ENCODE measurements at regions not wholly inside any gene's neighbourhood (a gene's known extent, or its start where the extent isn't known, plus 50 kb on each side); places are given as distances from the start of the nearest gene placed in this dataset.

DNA sequence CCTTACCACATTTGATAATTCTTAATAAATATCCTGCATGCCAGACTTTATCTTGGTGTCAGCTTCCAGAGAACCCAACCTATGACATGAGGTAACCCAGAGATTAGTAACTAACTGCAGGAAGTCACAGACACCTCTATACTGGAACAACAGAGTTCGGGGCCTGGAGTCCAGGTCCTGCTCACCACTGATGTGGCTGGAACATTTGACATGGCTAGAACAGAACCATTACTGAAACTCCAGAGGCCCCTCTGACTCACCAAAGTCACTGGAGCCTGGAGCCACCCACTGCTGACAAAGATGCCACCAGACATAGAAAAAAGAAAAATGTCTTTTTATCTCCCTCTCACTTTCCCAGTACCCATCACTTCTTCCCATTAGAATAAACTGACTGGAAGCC is 403.7 kb downstream of the MID1IP1 start:
- Histone ChIP-seq H3K4me1 (ENCODE audit: control insufficient read depth in 4 of 4, insufficient read depth in 4 of 4, low read length in 3 of 4) (no peaks in the 10 kb centered on the region), H3K9ac (ENCODE audit: low read depth in 1 of 2, low read length in 2 of 2) (no peak overlapping the region), H3K9me3 (ENCODE audit: control insufficient read depth in 4 of 4, low read length in 3 of 4) (peaks cover 0 to 2% (median 0%) of the 10 kb centered on the region in 4 donors), H3K4me3 (ENCODE audit: low read depth in 1 of 3, low read length in 3 of 3) (no peak overlapping the region), H3K36me3 (ENCODE audit: control insufficient read depth in 4 of 4, insufficient read depth in 3 of 4, low read depth in 1 of 4, low read length in 3 of 4) (no peaks in the 10 kb centered on the region), H3K27ac (ENCODE audit: low read depth in 1 of 2, low read length in 2 of 2) (no peak overlapping the region), H3K27me3 (ENCODE audit: control insufficient read depth in 4 of 4, insufficient read depth in 4 of 4, low read length in 3 of 4) (no peaks in the 10 kb centered on the region)
- WGBS, result 85% methylated on average over 1 of the region's 1 CpG
- TF ChIP-seq JUND (IDR thresholded peaks at IDR 0.05) (no peak), RAD21 (IDR thresholded peaks at IDR 0.05) (no peak), GABPA (IDR thresholded peaks at IDR 0.05 in 1 of 2, conservative IDR thresholded peaks at IDR 0.05 in 1 of 2) (no peak), HNF4A (conservative IDR thresholded peaks at IDR 0.05) (no peak)
- no peak for DNase-seq (ENCODE audit: low spot score)

DNA sequence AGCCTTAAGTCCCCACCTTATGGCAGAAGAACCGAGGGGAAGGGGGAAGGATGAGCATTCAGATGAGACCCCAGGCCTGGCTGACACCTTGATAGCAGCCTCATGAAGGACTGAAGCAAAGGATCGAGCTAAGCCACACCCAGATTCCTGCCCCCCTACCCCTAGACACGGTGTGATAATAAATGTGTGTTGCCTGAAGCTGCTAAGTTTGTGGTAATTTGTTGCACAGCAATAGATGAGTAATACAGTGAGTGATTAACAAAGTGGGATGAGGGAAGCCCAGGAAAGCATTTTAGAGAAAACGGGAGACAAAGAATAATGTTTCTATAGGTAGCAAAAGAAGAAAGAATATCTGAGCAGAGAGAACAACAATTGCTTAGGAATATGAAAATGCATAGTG is 404.2 kb downstream of the MID1IP1 start:
- no peaks in the 10 kb centered on the region for H3K27me3 ChIP-seq (ENCODE audit: control insufficient read depth in 4 of 4, insufficient read depth in 4 of 4, low read length in 3 of 4)
- peaks cover 0 to 2% (median 0%) of the 10 kb centered on the region in 4 donors for H3K9me3 ChIP-seq (ENCODE audit: control insufficient read depth in 4 of 4, low read length in 3 of 4)
- no peak for DNase-seq (ENCODE audit: low spot score)
- no peak for TF ChIP-seq NR2F2 (IDR thresholded peaks at IDR 0.05)
- TF ChIP-seq TAF1 (conservative IDR thresholded peaks at IDR 0.05), result no peak
- no peak for TF ChIP-seq JUND (IDR thresholded peaks at IDR 0.05)
- TF ChIP-seq FOXA1 (IDR thresholded peaks at IDR 0.05), result no peak
- TF ChIP-seq, protein P1, sequence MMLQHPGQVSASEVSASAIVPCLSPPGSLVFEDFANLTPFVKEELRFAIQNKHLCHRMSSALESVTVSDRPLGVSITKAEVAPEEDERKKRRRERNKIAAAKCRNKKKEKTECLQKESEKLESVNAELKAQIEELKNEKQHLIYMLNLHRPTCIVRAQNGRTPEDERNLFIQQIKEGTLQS (IDR thresholded peaks at IDR 0.05), result no peak
- no peak for TF ChIP-seq RAD21 (IDR thresholded peaks at IDR 0.05)
- TF ChIP-seq, protein P2, sequence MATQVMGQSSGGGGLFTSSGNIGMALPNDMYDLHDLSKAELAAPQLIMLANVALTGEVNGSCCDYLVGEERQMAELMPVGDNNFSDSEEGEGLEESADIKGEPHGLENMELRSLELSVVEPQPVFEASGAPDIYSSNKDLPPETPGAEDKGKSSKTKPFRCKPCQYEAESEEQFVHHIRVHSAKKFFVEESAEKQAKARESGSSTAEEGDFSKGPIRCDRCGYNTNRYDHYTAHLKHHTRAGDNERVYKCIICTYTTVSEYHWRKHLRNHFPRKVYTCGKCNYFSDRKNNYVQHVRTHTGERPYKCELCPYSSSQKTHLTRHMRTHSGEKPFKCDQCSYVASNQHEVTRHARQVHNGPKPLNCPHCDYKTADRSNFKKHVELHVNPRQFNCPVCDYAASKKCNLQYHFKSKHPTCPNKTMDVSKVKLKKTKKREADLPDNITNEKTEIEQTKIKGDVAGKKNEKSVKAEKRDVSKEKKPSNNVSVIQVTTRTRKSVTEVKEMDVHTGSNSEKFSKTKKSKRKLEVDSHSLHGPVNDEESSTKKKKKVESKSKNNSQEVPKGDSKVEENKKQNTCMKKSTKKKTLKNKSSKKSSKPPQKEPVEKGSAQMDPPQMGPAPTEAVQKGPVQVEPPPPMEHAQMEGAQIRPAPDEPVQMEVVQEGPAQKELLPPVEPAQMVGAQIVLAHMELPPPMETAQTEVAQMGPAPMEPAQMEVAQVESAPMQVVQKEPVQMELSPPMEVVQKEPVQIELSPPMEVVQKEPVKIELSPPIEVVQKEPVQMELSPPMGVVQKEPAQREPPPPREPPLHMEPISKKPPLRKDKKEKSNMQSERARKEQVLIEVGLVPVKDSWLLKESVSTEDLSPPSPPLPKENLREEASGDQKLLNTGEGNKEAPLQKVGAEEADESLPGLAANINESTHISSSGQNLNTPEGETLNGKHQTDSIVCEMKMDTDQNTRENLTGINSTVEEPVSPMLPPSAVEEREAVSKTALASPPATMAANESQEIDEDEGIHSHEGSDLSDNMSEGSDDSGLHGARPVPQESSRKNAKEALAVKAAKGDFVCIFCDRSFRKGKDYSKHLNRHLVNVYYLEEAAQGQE (IDR thresholded peaks at IDR 0.05), result no peak
- TF ChIP-seq, protein P3, sequence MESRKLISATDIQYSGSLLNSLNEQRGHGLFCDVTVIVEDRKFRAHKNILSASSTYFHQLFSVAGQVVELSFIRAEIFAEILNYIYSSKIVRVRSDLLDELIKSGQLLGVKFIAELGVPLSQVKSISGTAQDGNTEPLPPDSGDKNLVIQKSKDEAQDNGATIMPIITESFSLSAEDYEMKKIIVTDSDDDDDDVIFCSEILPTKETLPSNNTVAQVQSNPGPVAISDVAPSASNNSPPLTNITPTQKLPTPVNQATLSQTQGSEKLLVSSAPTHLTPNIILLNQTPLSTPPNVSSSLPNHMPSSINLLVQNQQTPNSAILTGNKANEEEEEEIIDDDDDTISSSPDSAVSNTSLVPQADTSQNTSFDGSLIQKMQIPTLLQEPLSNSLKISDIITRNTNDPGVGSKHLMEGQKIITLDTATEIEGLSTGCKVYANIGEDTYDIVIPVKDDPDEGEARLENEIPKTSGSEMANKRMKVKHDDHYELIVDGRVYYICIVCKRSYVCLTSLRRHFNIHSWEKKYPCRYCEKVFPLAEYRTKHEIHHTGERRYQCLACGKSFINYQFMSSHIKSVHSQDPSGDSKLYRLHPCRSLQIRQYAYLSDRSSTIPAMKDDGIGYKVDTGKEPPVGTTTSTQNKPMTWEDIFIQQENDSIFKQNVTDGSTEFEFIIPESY (IDR thresholded peaks at IDR 0.05), result no peak
- no peak for TF ChIP-seq SP1 (IDR thresholded peaks at IDR 0.05)
- TF ChIP-seq YY1 (IDR thresholded peaks at IDR 0.05), result no peak
- TF ChIP-seq FOXA2 (IDR thresholded peaks at IDR 0.05), result no peak
- H3K27ac ChIP-seq (ENCODE audit: low read depth in 1 of 2, low read length in 2 of 2), result no peak overlapping the region
- no peak overlapping the region for H3K9ac ChIP-seq (ENCODE audit: low read depth in 1 of 2, low read length in 2 of 2)
- WGBS, result 86% methylated on average over 4 of the region's 4 CpGs
- no peak overlapping the region for H3K4me3 ChIP-seq (ENCODE audit: low read depth in 1 of 3, low read length in 3 of 3)
- no peaks in the 10 kb centered on the region for H3K4me1 ChIP-seq (ENCODE audit: control insufficient read depth in 4 of 4, insufficient read depth in 4 of 4, low read length in 3 of 4)
- H3K36me3 ChIP-seq (ENCODE audit: control insufficient read depth in 4 of 4, insufficient read depth in 3 of 4, low read depth in 1 of 4, low read length in 3 of 4), result no peaks in the 10 kb centered on the region
